GM12878 (cell line): ENCODE measurements at regions not wholly inside any gene's neighbourhood (a gene's known extent, or its start where the extent isn't known, plus 50 kb on each side); places are given as distances from the start of the nearest gene placed in this dataset.

Experiments
- ATAC-seq: fragments of 200-7000 bp; cut with Tn5 transposase; 3 replicates; pipeline ENCODE4 v1.9.1; 2020; ENCODE audit warnings: mild to moderate bottlenecking, moderate library complexity
- BruUV-seq: library from RNA; stranded (reverse); fragments of 400-500 nt; replicated peaks from 2 replicates; lab custom pipeline; 2021; lab: Mats Ljungman, UMichigan
- CTCF ChIA-PET: fragments of 300-600 bp; sonication (Branson Sonifier 250); formaldehyde crosslinking; extraction: SDS; loops from one replicate; lab custom pipeline; 2021; ENCODE audit warnings: inconsistent platforms; lab: Yijun Ruan, JAX
- POLR2A ChIA-PET: fragments of 350-600 bp; formaldehyde crosslinking; extraction: SDS; loops from one replicate; lab custom pipeline; 2021; ENCODE audit warnings: inconsistent platforms; lab: Charles Lee
- RAD21 ChIA-PET: fragments of 300-600 bp; sonication (Branson Sonifier 250); formaldehyde crosslinking; loops from one replicate; lab custom pipeline; 2023; ENCODE audit warnings: antibody characterized with exemption; ENCODE audit not compliant: unreplicated experiment; lab: Charles Lee
- SMC1A ChIA-PET: fragments of 300-600 bp; sonication (Branson Sonifier 250); formaldehyde crosslinking; loops from one replicate; lab custom pipeline; 2023; ENCODE audit not compliant: unreplicated experiment, uncharacterized antibody; lab: Charles Lee
- DNase-seq: peaks from one replicate; pipeline ENCODE4 v3.0.0-alpha.2; 2011; ENCODE audit warnings: low read depth, low spot score
- FAIRE-seq: peaks from 3 replicates; lab custom pipeline; 2011; peaks lifted over from hg19 to GRCh38; lab: Jason Lieb, UNC
- H2AFZ ChIP-seq: 2 replicates; pipeline ENCODE4 v1.6.0; 2011; ENCODE audit warnings: low read depth, low read length, control low read depth; ENCODE audit not compliant: control insufficient read depth
- H3K27ac ChIP-seq: 2 replicates; pipeline ENCODE4 v1.5.1; 2011; ENCODE audit warnings: control low read depth; ENCODE audit not compliant: control insufficient read depth, insufficient read depth
- H3K27me3 ChIP-seq, 2 experiments: replicated peaks in 1 of 2; 2 replicates each; pipeline versions ENCODE4 v1.6.0 to v1.6.1; 2011; ENCODE audit warnings: low read length in 1 of 2; ENCODE audit not compliant: control insufficient read depth in 2 of 2, insufficient read depth in 2 of 2
- H3K36me3 ChIP-seq, 2 experiments: 2 replicates each; pipeline ENCODE4 v1.5.1; 2011; ENCODE audit warnings: low read length in 1 of 2; ENCODE audit not compliant: control insufficient read depth in 2 of 2, insufficient read depth in 2 of 2
- H3K4me1 ChIP-seq: 2 replicates; pipeline ENCODE4 v1.6.1; 2011; ENCODE audit warnings: mild to moderate bottlenecking, low read length, moderate library complexity, mixed read lengths; ENCODE audit not compliant: control insufficient read depth, insufficient read depth
- H3K4me2 ChIP-seq: 2 replicates; pipeline ENCODE4 v1.6.0; 2011; ENCODE audit warnings: control low read depth; ENCODE audit not compliant: control insufficient read depth, insufficient read depth
- H3K4me3 ChIP-seq: fragments of 200-600 bp; sonication (generic); 2 replicates; pipeline ENCODE4 v1.5.1; 2016
- H3K79me2 ChIP-seq: 2 replicates; pipeline ENCODE4 v1.6.0; 2011; ENCODE audit warnings: low read length; ENCODE audit not compliant: control insufficient read depth, insufficient read depth
- H3K9ac ChIP-seq: 2 replicates; pipeline ENCODE4 v1.8.0; 2011; ENCODE audit warnings: low read length, control low read depth, mixed read lengths; ENCODE audit not compliant: control insufficient read depth, insufficient read depth
- H3K9me3 ChIP-seq: replicated peaks from 3 replicates; pipeline ENCODE4 v1.5.1; 2011; ENCODE audit warnings: mild to moderate bottlenecking, low read length; ENCODE audit not compliant: control insufficient read depth, insufficient read depth
- H4K20me1 ChIP-seq: 2 replicates; pipeline ENCODE4 v1.6.0; 2011; ENCODE audit not compliant: control insufficient read depth, insufficient read depth
- PKNOX1 ChIP-seq: fragments of 450-650 bp; IDR thresholded peaks from 2 replicates; pipeline ENCODE4 v1.6.1; 2016; ENCODE audit warnings: mild to moderate bottlenecking
- POLR2AphosphoS2 ChIP-seq: IDR thresholded peaks from 2 replicates; pipeline ENCODE4 v1.6.1; 2011; ENCODE audit warnings: low read depth, mild to moderate bottlenecking, low read length, improper control_type of control experiment, moderate library complexity
- RUNX3 ChIP-seq: IDR thresholded peaks from 2 replicates; pipeline ENCODE4 v1.6.1; 2012; ENCODE audit warnings: low read length, inconsistent platforms
- SMAD1 ChIP-seq: fragments of 450-650 bp; IDR thresholded peaks from 2 replicates; pipeline ENCODE4 v1.6.1; 2018; ENCODE audit warnings: mild to moderate bottlenecking, low read depth; ENCODE audit not compliant: partially characterized antibody
- SMAD5 ChIP-seq: IDR thresholded peaks from 2 replicates; pipeline ENCODE4 v1.6.1; 2016; ENCODE audit warnings: antibody characterized with exemption, low read depth
- USF1 ChIP-seq: IDR thresholded peaks from 2 replicates; pipeline ENCODE4 v1.6.1; 2011; ENCODE audit warnings: borderline replicate concordance, low read depth, mild to moderate bottlenecking, moderate library complexity, mixed read lengths, low read length; ENCODE audit not compliant: insufficient read depth; ENCODE audit errors: extremely low read length
- WRNIP1 ChIP-seq: IDR thresholded peaks from 2 replicates; pipeline ENCODE4 v1.6.1; 2011; ENCODE audit warnings: low read depth, low read length, improper control_type of control experiment, borderline replicate concordance
- ZBTB11 ChIP-seq: fragments of 450-650 bp; formaldehyde crosslinking; IDR thresholded peaks from 2 replicates; pipeline ENCODE4 v1.5.0; 2022; ENCODE audit warnings: mild to moderate bottlenecking, missing genetic modification characterization
- WGBS: methylation state at CpG from one replicate; pipeline ENCODE4 v1.1.6; 2016; ENCODE audit warnings: low lambda C conversion rate; ENCODE audit not compliant: insufficient replicate concordance, insufficient coverage; ENCODE audit errors: missing lambda C conversion rate; 5-methylcytosine and 5-hydroxymethylcytosine counted together
- in situ Hi-C: fragments of 300-500 bp; cut with MboI; formaldehyde crosslinking; loops from 9 replicates; pipeline ENCODE4 v1.14.3; 2018; ENCODE audit warnings: mixed read lengths
- intact Hi-C: fragments of 100-400 bp; cut with micrococcal nuclease; formaldehyde crosslinking; loops from one replicate; pipeline ENCODE4 v1.14.2; 2022; ENCODE audit not compliant: unreplicated experiment
- TF ChIP-seq, protein P1 (sequence below): fragments of 450-650 bp; IDR thresholded peaks from 2 replicates; pipeline ENCODE4 v1.6.1; 2017; ENCODE audit warnings: borderline replicate concordance

- SMC1A ChIA-PET, result interaction anchor here (1.0 kb wide), 1 partner anchor 58 kb away, joined by 3 read pairs; no protein-coding TSS in a partner anchor
- no peak overlapping the region for H3K4me2 ChIP-seq
- no peak overlapping the region for H3K27ac ChIP-seq
- WGBS, result 71% methylated on average over 13 of the region's 13 CpGs
- BruUV-seq, result no TSS peak
- peaks cover 7% of the 10 kb centered on the region; the same call in 1 of the 2 replicates for H3K4me1 ChIP-seq
- H3K36me3 ChIP-seq, result no peaks in the 10 kb centered on the region
- no peak for DNase-seq
- H3K27me3 ChIP-seq, result no peaks in the 10 kb centered on the region
- H3K9ac ChIP-seq, result no peak overlapping the region
- TF ChIP-seq USF1, result peak; percentile 35
- no peak for TF ChIP-seq SMAD5
- no peak overlapping the region for H3K4me3 ChIP-seq
- no peak for ATAC-seq
- in situ Hi-C loops (no loop called here), intact Hi-C loops (no loop called here)
- no peak overlapping the region for H2AFZ ChIP-seq
- H4K20me1 ChIP-seq, result no peaks in the 10 kb centered on the region
- POLR2A ChIA-PET, result no interaction called here
- no peak for FAIRE-seq
- CTCF ChIA-PET, result interaction anchor here (1.0 to 2.8 kb wide), 5 partner anchors 16 to 154 kb away, joined by 3 to 7 read pairs (median 3); no protein-coding TSS in a partner anchor
- RAD21 ChIA-PET, result no interaction called here
- H3K9me3 ChIP-seq, result no peaks in the 10 kb centered on the region
- no peaks in the 10 kb centered on the region for H3K79me2 ChIP-seq
These were observed 96.4 kb downstream of the FAS start for GRCh38 chr10:89086801-89087521.

GRCh38 chr10:89085153-89085552 is 94.6 kb downstream of the FAS start:
- Histone ChIP-seq H4K20me1 (no peaks in the 10 kb centered on the region), H3K27me3 (no peaks in the 10 kb centered on the region), H3K79me2 (no peaks in the 10 kb centered on the region), H3K9ac (no peak overlapping the region), H2AFZ (no peak overlapping the region), H3K4me1 (peaks cover 7% of the 10 kb centered on the region; the same call in 1 of the 2 replicates), H3K27ac (no peak overlapping the region), H3K36me3 (no peaks in the 10 kb centered on the region), H3K4me2 (no peak overlapping the region), H3K9me3 (no peaks in the 10 kb centered on the region), H3K4me3 (no peak overlapping the region)
- ChIA-PET CTCF (interaction anchor here (0.8 to 1.6 kb wide), 4 partner anchors 11 to 150 kb away, joined by 3 to 6 read pairs (median 4); no protein-coding TSS in a partner anchor), SMC1A (interaction anchor here (1.5 kb wide), 1 partner anchor 8 kb away, joined by 3 read pairs; no protein-coding TSS in a partner anchor), POLR2A (interaction anchor here (0.6 to 1.1 kb wide), 2 partner anchors 92 to 262 kb away, joined by 3 to 4 read pairs; no protein-coding TSS in a partner anchor), RAD21 (no interaction called here)
- WGBS, result 77% methylated on average over 4 of the region's 4 CpGs
- BruUV-seq, result no TSS peak
- in situ Hi-C loops (no loop called here), intact Hi-C loops (no loop called here)
- ATAC-seq (peak; percentile 25; the same call in 2 of the 3 replicates), FAIRE-seq (no peak), DNase-seq (no peak)
- TF ChIP-seq, protein P1, sequence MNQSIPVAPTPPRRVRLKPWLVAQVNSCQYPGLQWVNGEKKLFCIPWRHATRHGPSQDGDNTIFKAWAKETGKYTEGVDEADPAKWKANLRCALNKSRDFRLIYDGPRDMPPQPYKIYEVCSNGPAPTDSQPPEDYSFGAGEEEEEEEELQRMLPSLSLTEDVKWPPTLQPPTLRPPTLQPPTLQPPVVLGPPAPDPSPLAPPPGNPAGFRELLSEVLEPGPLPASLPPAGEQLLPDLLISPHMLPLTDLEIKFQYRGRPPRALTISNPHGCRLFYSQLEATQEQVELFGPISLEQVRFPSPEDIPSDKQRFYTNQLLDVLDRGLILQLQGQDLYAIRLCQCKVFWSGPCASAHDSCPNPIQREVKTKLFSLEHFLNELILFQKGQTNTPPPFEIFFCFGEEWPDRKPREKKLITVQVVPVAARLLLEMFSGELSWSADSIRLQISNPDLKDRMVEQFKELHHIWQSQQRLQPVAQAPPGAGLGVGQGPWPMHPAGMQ, result no peak
- no peak for TF ChIP-seq WRNIP1
- no peak for TF ChIP-seq POLR2AphosphoS2
- no peak for TF ChIP-seq ZBTB11
- no peak for TF ChIP-seq RUNX3
- no peak for TF ChIP-seq PKNOX1
- no peak for TF ChIP-seq SMAD1
